ENCODE measurements at regions not wholly inside any gene's neighbourhood (a gene's known extent, or its start where the extent isn't known, plus 50 kb on each side); places are given as distances from the start of the nearest gene placed in this dataset.

GRCh38 chr1:10852998-10853520 is 56.6 kb upstream of the CASZ1 start:
- Histone ChIP-seq H2BK12ac (ENCODE audit: low read depth, low read length) (no peak overlapping the region), H2AFZ (ENCODE audit: low read length) (no peak overlapping the region), H3K79me1 (ENCODE audit: low read depth, low read length) (no peaks in the 10 kb centered on the region), H3K4me1 (replicated peaks in 1 of 4; ENCODE audit: control insufficient read depth in 3 of 4, insufficient read depth in 4 of 4, low read length in 3 of 4) (no peaks in the 10 kb centered on the region; a peak in 1 of 7 replicates), H3K4me2 (ENCODE audit: insufficient read depth in 1 of 2, low read depth in 2 of 2, low read length in 2 of 2) (no peak overlapping the region), H3K36me3 (ENCODE audit: control insufficient read depth in 2 of 4, insufficient read depth in 4 of 4, low read length in 3 of 4) (no peaks in the 10 kb centered on the region), H2BK20ac (ENCODE audit: low read length) (no peak overlapping the region), H3K4me3 (ENCODE audit: extremely low read depth in 1 of 4, insufficient read depth in 2 of 4, low read depth in 3 of 4, low read length in 4 of 4) (no peak overlapping the region), H3K9me3 (ENCODE audit: insufficient read depth in 2 of 2, low read depth in 1 of 2, low read length in 1 of 2) (no peaks in the 10 kb centered on the region; a peak in 1 of 4 replicates), H3K9ac (replicated peaks in 1 of 4; ENCODE audit: extremely low read depth in 1 of 4, low read depth in 3 of 4, low read length in 3 of 4) (no peak overlapping the region), H3K56ac (replicated peaks; ENCODE audit: insufficient read length, low read depth, low read length) (no peak overlapping the region), H2BK5ac (ENCODE audit: low read depth, low read length) (no peak overlapping the region; the same call in 1 of the 2 replicates), H3K4ac (replicated peaks; ENCODE audit: insufficient read length, low read depth, low read length) (no peak overlapping the region), H3K14ac (ENCODE audit: insufficient read length) (no peak overlapping the region), H3K23ac (ENCODE audit: insufficient read length) (no peak overlapping the region), H3K23me2 (ENCODE audit: low read depth, low read length) (peaks cover 9% of the 10 kb centered on the region; the same call in 1 of the 2 replicates), H2AK5ac (ENCODE audit: low read depth, low read length) (peak overlapping the region; percentile 90), H2BK15ac (ENCODE audit: low read length) (no peak overlapping the region), H4K91ac (replicated peaks; ENCODE audit: insufficient read length, low read length) (peak overlapping the region; percentile 25), H2BK120ac (replicated peaks; ENCODE audit: low read depth, low read length) (no peak overlapping the region), H4K5ac (ENCODE audit: insufficient read length, low read depth, low read length) (no peak overlapping the region), H4K8ac (ENCODE audit: extremely low read depth, insufficient read depth, low read length) (no peak overlapping the region), H3K27ac (ENCODE audit: low read depth, low read length) (no peak overlapping the region), H3K27me3 (replicated peaks in 1 of 4; ENCODE audit: control insufficient read depth in 3 of 4, extremely low read depth in 1 of 4, insufficient read depth in 3 of 4, low read length in 3 of 4) (no peaks in the 10 kb centered on the region; a peak in 1 of 7 replicates), H4K20me1 (replicated peaks in 1 of 2; ENCODE audit: control insufficient read depth in 1 of 2, insufficient read depth in 2 of 2, low read length in 2 of 2) (peaks cover 0 to 9% of the 10 kb centered on the region in 2 experiments), H3K18ac (ENCODE audit: extremely low read depth, low read length) (no peak overlapping the region; the same call in 1 of the 2 replicates), H3K79me2 (ENCODE audit: control insufficient read depth in 1 of 2, insufficient read depth in 2 of 2, low read length in 2 of 2) (no peaks in the 10 kb centered on the region)
- 76% methylated on average over 6 of the region's 6 CpGs; no CpG with 5 or more reads in 1 of the 2 experiments for WGBS, 2 experiments (ENCODE audit: extremely low coverage in 1 of 2, insufficient coverage in 1 of 2, insufficient read length in 1 of 2, insufficient replicate concordance in 2 of 2, low coverage in 1 of 2, low lambda C conversion rate in 2 of 2, missing lambda C conversion rate in 1 of 2)
- DNase-seq (ENCODE audit: low read depth in 1 of 2, low spot score in 2 of 2) (no peak), FAIRE-seq (no peak)
- CTCF ChIA-PET (ENCODE audit: partially characterized antibody): no interaction called here
- POLR2A ChIA-PET (ENCODE audit: partially characterized antibody): no interaction called here
- TF ChIP-seq POLR2A (IDR thresholded peaks at IDR 0.05; ENCODE audit: control extremely low read depth in 1 of 2, low read depth in 2 of 2, low read length in 2 of 2) (no peak), TAF7 (optimal IDR thresholded peaks at IDR 0.05; ENCODE audit: borderline replicate concordance, low read depth, low read length) (no peak), CREB1 (IDR thresholded peaks at IDR 0.05) (no peak), RBBP5 (IDR thresholded peaks at IDR 0.05; ENCODE audit: borderline replicate concordance, low read depth, low read length) (no peak), SIX5 (IDR thresholded peaks at IDR 0.05; ENCODE audit: low read depth, low read length) (no peak), RFX5 (IDR thresholded peaks at IDR 0.05; ENCODE audit: borderline replicate concordance, low read depth, low read length) (no peak), POU5F1 (IDR thresholded peaks at IDR 0.05; ENCODE audit: low read depth, low read length) (no peak), MAFK (IDR thresholded peaks at IDR 0.05; ENCODE audit: low read depth, low read length) (no peak), KDM1A (IDR thresholded peaks at IDR 0.05; ENCODE audit: borderline replicate concordance, low read length) (no peak), KDM4A (IDR thresholded peaks at IDR 0.05; ENCODE audit: low read depth, low read length, severe bottlenecking) (no peak), POLR2AphosphoS5 (IDR thresholded peaks at IDR 0.05; ENCODE audit: low read depth, low read length) (no peak), CTBP2 (IDR thresholded peaks at IDR 0.05; ENCODE audit: borderline replicate concordance, insufficient read depth, insufficient read length, low read length) (no peak), EP300 (IDR thresholded peaks at IDR 0.05; ENCODE audit: borderline replicate concordance in 1 of 2, low read depth in 2 of 2, low read length in 2 of 2) (no peak), ZNF274 (IDR thresholded peaks at IDR 0.05; ENCODE audit: borderline replicate concordance, extremely low read depth, low read length) (no peak), GABPA (IDR thresholded peaks at IDR 0.05; ENCODE audit: borderline replicate concordance, insufficient read depth, low read length) (no peak)

All from H1 (cell line).